ENCODE measurements at regions not wholly inside any gene's neighbourhood (a gene's known extent, or its start where the extent isn't known, plus 50 kb on each side); places are given as distances from the start of the nearest gene placed in this dataset.

- Histone ChIP-seq H3K23ac (ENCODE audit: insufficient read length, low read depth, low read length) (no peak overlapping the region), H2BK12ac (ENCODE audit: insufficient read length, low read depth, low read length) (no peak overlapping the region), H3K56ac (ENCODE audit: insufficient read length, low read depth, low read length) (no peak overlapping the region), H4K5ac (ENCODE audit: insufficient read length, low read depth, low read length) (peak overlapping the region; percentile 16), H3K27me3 (ENCODE audit: insufficient read depth, low read length) (no peaks in the 10 kb centered on the region), H2BK15ac (ENCODE audit: low read depth, low read length) (no peak overlapping the region), H3K79me1 (ENCODE audit: insufficient read depth, low read depth, low read length, poor library complexity, severe bottlenecking) (peaks cover 10% of the 10 kb centered on the region), H4K91ac (ENCODE audit: insufficient read length, low read depth, low read length) (no peak overlapping the region), H3K9me3 (ENCODE audit: control insufficient read depth, low read depth, low read length) (no peaks in the 10 kb centered on the region), H4K8ac (replicated peaks; ENCODE audit: insufficient read length, low read depth, low read length) (no peak overlapping the region), H3K27ac (ENCODE audit: insufficient read length, low read depth, low read length) (no peak overlapping the region), H3T11ph (ENCODE audit: low read length) (no peak overlapping the region), H2AK5ac (ENCODE audit: insufficient read length, low read length) (no peak overlapping the region), H3K79me2 (ENCODE audit: insufficient read depth, low read length) (peaks cover 28% of the 10 kb centered on the region; the same call in 1 of the 2 replicates), H4K20me1 (ENCODE audit: control insufficient read depth, insufficient read depth, insufficient read length) (no peaks in the 10 kb centered on the region), H2BK120ac (ENCODE audit: low read depth, low read length, poor library complexity, severe bottlenecking) (no peak overlapping the region), H2BK20ac (ENCODE audit: low read depth, low read length, poor library complexity, severe bottlenecking) (no peak overlapping the region), H3K14ac (ENCODE audit: insufficient read depth, low read length) (no peak overlapping the region; the same call in 1 of the 2 replicates), H2BK5ac (ENCODE audit: insufficient read length, low read length) (no peak overlapping the region), H3K23me2 (ENCODE audit: insufficient read length, low read depth, low read length, poor library complexity, severe bottlenecking) (no peaks in the 10 kb centered on the region), H3K18ac (ENCODE audit: insufficient read length, low read depth, low read length) (no peak overlapping the region), H3K4me1 (ENCODE audit: insufficient read depth, low read length) (no peaks in the 10 kb centered on the region; the same call in 1 of the 2 replicates), H3K4ac (ENCODE audit: low read depth, low read length) (no peak overlapping the region; the same call in 1 of the 2 replicates), H2AFZ (ENCODE audit: low read length) (no peak overlapping the region), H3K9ac (ENCODE audit: extremely low read depth, insufficient read length, low read length) (no peak overlapping the region), H3K4me2 (ENCODE audit: insufficient read depth, insufficient read length, low read length) (no peak overlapping the region)
- no peak for DNase-seq
- Mint-ChIP-seq H3K27ac (0 out of 7 replicates have a peak overlapping the region, but pooled peaks of 1 of the 3 experiments have one; percentile 84), H3K9me3 (peaks cover 0 to 3% of the 10 kb centered on the region in 2 experiments; a peak in 1 of 5 replicates), H3K4me3 (no peak overlapping the region), H3K27me3 (ENCODE audit: low read depth) (peaks cover 2% of the 10 kb centered on the region; the same call in 1 of the 2 replicates), H3K36me3 (ENCODE audit: insufficient read depth in 1 of 3, low read depth in 3 of 3) (peaks cover 11 to 16% (median 14%) of the 10 kb centered on the region in 3 experiments; a peak in 6 of 7 replicates), H3K4me1 (peaks cover 52 to 58% of the 10 kb centered on the region in 2 experiments)
- TF ChIP-seq, protein P1, sequence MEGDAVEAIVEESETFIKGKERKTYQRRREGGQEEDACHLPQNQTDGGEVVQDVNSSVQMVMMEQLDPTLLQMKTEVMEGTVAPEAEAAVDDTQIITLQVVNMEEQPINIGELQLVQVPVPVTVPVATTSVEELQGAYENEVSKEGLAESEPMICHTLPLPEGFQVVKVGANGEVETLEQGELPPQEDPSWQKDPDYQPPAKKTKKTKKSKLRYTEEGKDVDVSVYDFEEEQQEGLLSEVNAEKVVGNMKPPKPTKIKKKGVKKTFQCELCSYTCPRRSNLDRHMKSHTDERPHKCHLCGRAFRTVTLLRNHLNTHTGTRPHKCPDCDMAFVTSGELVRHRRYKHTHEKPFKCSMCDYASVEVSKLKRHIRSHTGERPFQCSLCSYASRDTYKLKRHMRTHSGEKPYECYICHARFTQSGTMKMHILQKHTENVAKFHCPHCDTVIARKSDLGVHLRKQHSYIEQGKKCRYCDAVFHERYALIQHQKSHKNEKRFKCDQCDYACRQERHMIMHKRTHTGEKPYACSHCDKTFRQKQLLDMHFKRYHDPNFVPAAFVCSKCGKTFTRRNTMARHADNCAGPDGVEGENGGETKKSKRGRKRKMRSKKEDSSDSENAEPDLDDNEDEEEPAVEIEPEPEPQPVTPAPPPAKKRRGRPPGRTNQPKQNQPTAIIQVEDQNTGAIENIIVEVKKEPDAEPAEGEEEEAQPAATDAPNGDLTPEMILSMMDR (conservative IDR thresholded peaks at IDR 0.05): no peak
- WGBS (ENCODE audit: extremely low coverage, insufficient read length, low lambda C conversion rate): no CpG with 5 or more reads among the region's 6 CpGs
Observed at GRCh38 chr12:124516850-124517249, 50.6 kb downstream of the NCOR2 start.

Measured in H9 (cell line).